HEK293 (cell line): ENCODE measurements at regions not wholly inside any gene's neighbourhood (a gene's known extent, or its start where the extent isn't known, plus 50 kb on each side); places are given as distances from the start of the nearest gene placed in this dataset.

ENCODE experiments used
- ZNF292 ChIP-seq: fragments of 450-650 bp; formaldehyde crosslinking; IDR thresholded peaks from 2 replicates; pipeline ENCODE4 v1.5.1; 2016; ENCODE audit warnings: low read depth, missing biosample characterization, missing genetic modification characterization, borderline replicate concordance
- TF ChIP-seq, protein P1 (sequence below): fragments of 450-650 bp; formaldehyde crosslinking; IDR thresholded peaks from 2 replicates; pipeline ENCODE4 v1.5.1; 2016; ENCODE audit warnings: missing biosample characterization, missing genetic modification characterization

DNA sequence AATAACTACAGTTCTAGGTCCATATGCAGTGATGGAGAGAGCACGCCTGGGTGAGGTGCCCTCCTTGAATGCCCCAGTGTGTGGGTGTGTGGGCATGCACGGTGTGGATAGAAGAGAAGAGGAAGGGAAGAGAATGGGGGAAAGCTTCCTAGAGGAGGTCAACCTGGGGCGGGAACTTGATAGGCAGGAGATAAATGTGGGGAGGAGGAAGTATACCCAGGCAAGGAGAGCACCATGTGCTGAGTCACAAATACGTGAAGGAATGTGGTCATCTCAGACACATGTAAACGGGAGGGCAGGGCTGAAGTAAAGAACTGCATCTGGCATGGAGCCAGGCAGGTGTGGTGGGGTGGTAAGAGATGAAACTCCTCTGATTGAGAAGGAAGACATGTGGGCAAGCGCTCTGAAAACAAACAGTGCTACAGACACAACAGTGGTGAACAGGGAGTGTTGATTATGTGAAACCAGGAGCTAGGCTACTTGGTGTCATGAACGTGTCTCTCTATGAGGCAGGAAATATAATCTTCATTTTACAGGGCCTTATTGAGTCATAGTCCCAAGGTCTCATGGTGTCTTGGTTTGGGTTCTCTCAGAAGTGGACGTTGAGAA lies 61.5 kb upstream of the EED start:
- TF ChIP-seq, protein P1, sequence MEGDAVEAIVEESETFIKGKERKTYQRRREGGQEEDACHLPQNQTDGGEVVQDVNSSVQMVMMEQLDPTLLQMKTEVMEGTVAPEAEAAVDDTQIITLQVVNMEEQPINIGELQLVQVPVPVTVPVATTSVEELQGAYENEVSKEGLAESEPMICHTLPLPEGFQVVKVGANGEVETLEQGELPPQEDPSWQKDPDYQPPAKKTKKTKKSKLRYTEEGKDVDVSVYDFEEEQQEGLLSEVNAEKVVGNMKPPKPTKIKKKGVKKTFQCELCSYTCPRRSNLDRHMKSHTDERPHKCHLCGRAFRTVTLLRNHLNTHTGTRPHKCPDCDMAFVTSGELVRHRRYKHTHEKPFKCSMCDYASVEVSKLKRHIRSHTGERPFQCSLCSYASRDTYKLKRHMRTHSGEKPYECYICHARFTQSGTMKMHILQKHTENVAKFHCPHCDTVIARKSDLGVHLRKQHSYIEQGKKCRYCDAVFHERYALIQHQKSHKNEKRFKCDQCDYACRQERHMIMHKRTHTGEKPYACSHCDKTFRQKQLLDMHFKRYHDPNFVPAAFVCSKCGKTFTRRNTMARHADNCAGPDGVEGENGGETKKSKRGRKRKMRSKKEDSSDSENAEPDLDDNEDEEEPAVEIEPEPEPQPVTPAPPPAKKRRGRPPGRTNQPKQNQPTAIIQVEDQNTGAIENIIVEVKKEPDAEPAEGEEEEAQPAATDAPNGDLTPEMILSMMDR (tag by site-specific recombination) = no peak
- TF ChIP-seq ZNF292 (tag by site-specific recombination) = no peak
